Trophoblast cell (in vitro differentiated cells and primary cell): ENCODE measurements at regions not wholly inside any gene's neighbourhood (a gene's known extent, or its start where the extent isn't known, plus 50 kb on each side); places are given as distances from the start of the nearest gene placed in this dataset.

ENCODE experiments used
- DNase-seq, 2 donors: peaks; one replicate each; pipeline ENCODE4 v3.0.0-alpha.2; 2016
- H2AFZ ChIP-seq: 2 replicates; pipeline ENCODE4 v1.6.1; 2013; ENCODE audit warnings: low read length, moderate library complexity, mild to moderate bottlenecking; ENCODE audit not compliant: insufficient read depth, poor library complexity
- H2AK5ac ChIP-seq: 2 replicates; pipeline ENCODE4 v1.6.1; 2013; ENCODE audit warnings: mild to moderate bottlenecking, low read length
- H2BK120ac ChIP-seq: 2 replicates; pipeline ENCODE4 v1.6.1; 2013; ENCODE audit warnings: low read length, mild to moderate bottlenecking, moderate library complexity; ENCODE audit not compliant: insufficient read depth, poor library complexity
- H2BK12ac ChIP-seq: 2 replicates; pipeline ENCODE4 v1.6.1; 2013; ENCODE audit warnings: mild to moderate bottlenecking, low read length, moderate library complexity
- H2BK5ac ChIP-seq: 2 replicates; pipeline ENCODE4 v1.6.1; 2013; ENCODE audit warnings: low read length, low read depth, moderate library complexity, mild to moderate bottlenecking; ENCODE audit not compliant: poor library complexity
- H3K14ac ChIP-seq: 2 replicates; pipeline ENCODE4 v1.6.1; 2013; ENCODE audit warnings: mild to moderate bottlenecking, low read length
- H3K18ac ChIP-seq: 2 replicates; pipeline ENCODE4 v1.6.1; 2013; ENCODE audit warnings: mild to moderate bottlenecking, low read length
- H3K23ac ChIP-seq: 2 replicates; pipeline ENCODE4 v1.6.1; 2013; ENCODE audit warnings: low read length
- H3K27ac ChIP-seq: 2 replicates; pipeline ENCODE4 v1.5.1; 2013; ENCODE audit warnings: low read depth, mild to moderate bottlenecking, inconsistent platforms, low read length, moderate library complexity
- H3K27me3 ChIP-seq: 2 replicates; pipeline ENCODE4 v1.6.1; 2013; ENCODE audit warnings: inconsistent platforms, mild to moderate bottlenecking, low read length, moderate library complexity; ENCODE audit not compliant: insufficient read depth
- H3K36me3 ChIP-seq, 2 experiments: 1 replicate in 1 of 2; 2 replicates in 1 of 2; pipeline ENCODE4 v1.6.1; 2013; ENCODE audit warnings: low read length in 2 of 2, mild to moderate bottlenecking in 2 of 2, moderate library complexity in 1 of 2; ENCODE audit not compliant: insufficient read depth in 2 of 2, control insufficient read depth in 1 of 2
- H3K4ac ChIP-seq: 2 replicates; pipeline ENCODE4 v1.6.1; 2013; ENCODE audit warnings: low read depth, mild to moderate bottlenecking, low read length, moderate library complexity
- H3K4me1 ChIP-seq, 2 experiments: 1 replicate in 1 of 2; 2 replicates in 1 of 2; pipeline ENCODE4 v1.6.1; 2013; ENCODE audit warnings: low read length in 2 of 2, mild to moderate bottlenecking in 2 of 2, moderate library complexity in 1 of 2; ENCODE audit not compliant: insufficient read depth in 2 of 2, control insufficient read depth in 1 of 2
- H3K4me2 ChIP-seq: 2 replicates; pipeline ENCODE4 v1.6.1; 2013; ENCODE audit warnings: inconsistent platforms, mild to moderate bottlenecking, low read length, moderate library complexity
- H3K4me3 ChIP-seq: 2 replicates; pipeline ENCODE4 v1.5.1; 2013; ENCODE audit warnings: mild to moderate bottlenecking, low read depth, low read length, inconsistent platforms
- H3K79me1 ChIP-seq: one replicate; pipeline ENCODE4 v1.6.1; 2013; ENCODE audit warnings: low read length
- H3K79me2 ChIP-seq: 2 replicates; pipeline ENCODE4 v1.6.1; 2013; ENCODE audit warnings: low read length, mild to moderate bottlenecking; ENCODE audit not compliant: control insufficient read depth, insufficient read depth, poor library complexity
- H3K9ac ChIP-seq: 2 replicates; pipeline ENCODE4 v1.6.1; 2013; ENCODE audit warnings: mild to moderate bottlenecking, low read length
- H3K9me3 ChIP-seq: 2 replicates; pipeline ENCODE4 v1.6.1; 2013; ENCODE audit warnings: low read depth, mild to moderate bottlenecking, control low read depth, inconsistent platforms, low read length; ENCODE audit not compliant: insufficient read depth
- H4K12ac ChIP-seq: 2 replicates; pipeline ENCODE4 v1.6.1; 2013; ENCODE audit warnings: low read depth, mild to moderate bottlenecking, low read length, moderate library complexity
- H4K8ac ChIP-seq: 2 replicates; pipeline ENCODE4 v1.6.1; 2013; ENCODE audit warnings: low read depth, mild to moderate bottlenecking, low read length, moderate library complexity
- H4K91ac ChIP-seq: one replicate; pipeline ENCODE4 v1.6.1; 2013; ENCODE audit warnings: low read depth, mild to moderate bottlenecking, low read length, moderate library complexity
- WGBS: extraction: QIAGEN DNeasy Blood & Tissue Kit; methylation state at CpG from one replicate; pipeline ENCODE4 v1.1.7; 2013; ENCODE audit warnings: missing lambda C conversion rate; ENCODE audit not compliant: insufficient read length, insufficient coverage; ENCODE audit errors: extremely low coverage; 5-methylcytosine and 5-hydroxymethylcytosine counted together

DNA sequence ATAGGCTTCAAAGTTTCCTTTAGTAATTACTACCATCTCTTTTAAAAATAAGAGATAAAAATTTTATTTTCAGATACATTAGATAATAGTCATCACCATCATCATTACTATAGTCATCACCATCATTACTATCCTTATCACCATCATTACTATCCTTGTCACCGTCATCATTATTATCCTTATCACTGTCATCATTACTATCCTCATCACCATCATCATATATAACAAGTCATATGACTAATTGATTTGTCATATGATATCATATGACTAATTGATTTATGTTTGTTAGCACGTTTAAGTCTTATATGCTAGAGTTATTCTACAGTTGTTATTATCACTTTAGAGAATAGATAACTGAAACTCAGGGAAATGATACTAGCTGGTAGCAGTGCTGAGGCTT is 382.1 kb upstream of the CDH18 start:
- Histone ChIP-seq H4K12ac (no peak overlapping the region), H4K91ac (no peak overlapping the region), H2AFZ (no peak overlapping the region), H3K79me2 (no peaks in the 10 kb centered on the region), H2AK5ac (no peak overlapping the region), H2BK120ac (no peak overlapping the region), H3K9ac (no peak overlapping the region), H2BK5ac (no peak overlapping the region), H2BK12ac (no peak overlapping the region), H3K14ac (no peak overlapping the region), H3K23ac (no peak overlapping the region), H3K36me3 (no peaks in the 10 kb centered on the region), H3K4me1 (no peaks in the 10 kb centered on the region), H3K4ac (no peak overlapping the region), H3K27me3 (no peaks in the 10 kb centered on the region), H3K27ac (no peak overlapping the region), H3K4me2 (no peak overlapping the region), H3K79me1 (no peaks in the 10 kb centered on the region), H3K4me3 (no peak overlapping the region), H4K8ac (no peak overlapping the region), H3K18ac (no peak overlapping the region), H3K9me3 (no peaks in the 10 kb centered on the region)
- no peak for DNase-seq
- WGBS, result no CpG with 5 or more reads among the region's 2 CpGs

DNA sequence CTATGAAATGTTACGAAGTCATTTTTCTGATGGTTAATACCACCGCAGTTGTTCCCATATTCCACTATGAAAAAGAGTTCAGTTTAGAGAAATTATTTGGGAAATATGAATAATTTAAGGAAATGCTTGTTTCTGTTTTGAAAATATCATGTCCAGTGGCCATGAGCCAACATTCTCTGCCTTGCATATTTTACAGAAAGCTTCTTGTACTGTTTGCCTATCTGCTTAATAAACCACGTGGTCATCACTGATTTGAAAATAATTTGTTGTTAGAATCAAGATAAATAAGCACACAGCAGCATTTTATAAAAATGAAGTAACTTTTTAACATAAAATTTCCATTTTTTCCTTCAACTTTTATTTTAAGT is 381.5 kb upstream of the CDH18 start:
- Histone ChIP-seq H3K27ac (no peak overlapping the region), H4K91ac (no peak overlapping the region), H2BK5ac (no peak overlapping the region), H4K12ac (no peak overlapping the region), H3K4me2 (no peak overlapping the region), H3K36me3 (no peaks in the 10 kb centered on the region), H3K9ac (no peak overlapping the region), H3K79me1 (no peaks in the 10 kb centered on the region), H2AK5ac (no peak overlapping the region), H2AFZ (no peak overlapping the region), H3K4ac (no peak overlapping the region), H3K14ac (no peak overlapping the region), H3K79me2 (no peaks in the 10 kb centered on the region), H4K8ac (no peak overlapping the region), H3K23ac (no peak overlapping the region), H3K4me3 (no peak overlapping the region), H2BK120ac (no peak overlapping the region), H2BK12ac (no peak overlapping the region), H3K18ac (no peak overlapping the region), H3K27me3 (no peaks in the 10 kb centered on the region), H3K4me1 (no peaks in the 10 kb centered on the region), H3K9me3 (no peaks in the 10 kb centered on the region)
- no CpG with 5 or more reads among the region's 3 CpGs for WGBS
- DNase-seq, result no peak

DNA sequence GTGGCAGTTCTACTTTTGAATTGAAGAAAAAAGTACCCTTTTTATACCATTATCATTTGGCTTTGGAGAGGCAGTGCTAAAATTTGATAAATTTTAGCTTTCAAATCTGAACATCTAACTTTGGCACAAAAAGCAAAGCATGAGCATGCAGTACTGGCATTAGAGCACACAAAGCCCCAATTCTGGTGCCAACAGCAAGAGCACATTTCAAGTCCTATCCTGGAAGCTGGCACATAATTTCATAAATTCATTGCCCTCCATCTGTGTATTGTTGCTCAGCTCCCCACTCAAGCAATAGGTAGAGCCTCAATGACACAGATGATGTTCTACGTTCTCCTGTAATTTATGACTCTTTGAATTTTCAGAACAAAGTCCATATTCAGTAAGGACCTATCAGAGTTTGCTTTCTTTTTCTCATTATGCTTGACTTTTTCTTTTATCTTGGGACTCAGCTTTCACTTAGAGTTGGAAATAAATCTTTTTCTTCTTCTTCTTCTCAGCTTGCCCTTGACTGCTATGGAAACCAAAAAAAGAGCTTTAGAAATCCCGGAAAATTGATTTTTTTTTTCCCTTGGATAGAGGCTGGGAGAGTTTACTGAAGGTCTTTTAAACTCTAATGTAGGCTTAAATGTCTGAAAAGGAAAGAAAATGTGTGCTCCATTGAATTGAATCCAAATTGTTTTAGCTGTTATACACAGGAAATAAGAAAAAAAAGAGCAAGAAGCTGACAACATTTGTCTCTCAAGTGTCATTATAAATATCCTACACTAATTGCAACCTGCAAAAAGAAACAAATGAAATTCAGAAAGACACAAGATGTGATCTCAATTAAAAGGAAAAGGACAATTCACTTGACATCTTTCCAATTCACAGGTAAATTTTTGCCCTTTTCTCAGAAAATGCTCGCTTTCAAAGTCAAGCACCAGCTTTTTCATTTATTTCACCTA is 380.8 kb upstream of the CDH18 start:
- Histone ChIP-seq H2BK5ac (no peak overlapping the region), H3K23ac (no peak overlapping the region), H3K79me1 (no peaks in the 10 kb centered on the region), H3K9me3 (no peaks in the 10 kb centered on the region), H4K12ac (no peak overlapping the region), H4K8ac (no peak overlapping the region), H3K18ac (no peak overlapping the region), H3K4me1 (no peaks in the 10 kb centered on the region), H3K79me2 (no peaks in the 10 kb centered on the region), H3K4me3 (no peak overlapping the region), H3K4ac (no peak overlapping the region), H3K9ac (no peak overlapping the region), H3K27ac (no peak overlapping the region), H3K36me3 (no peaks in the 10 kb centered on the region), H4K91ac (no peak overlapping the region), H2AK5ac (no peak overlapping the region), H2BK120ac (no peak overlapping the region), H3K14ac (no peak overlapping the region), H2AFZ (no peak overlapping the region), H2BK12ac (no peak overlapping the region), H3K4me2 (no peak overlapping the region), H3K27me3 (no peaks in the 10 kb centered on the region)
- no peak for DNase-seq
- no CpG with 5 or more reads among the region's 3 CpGs for WGBS

DNA sequence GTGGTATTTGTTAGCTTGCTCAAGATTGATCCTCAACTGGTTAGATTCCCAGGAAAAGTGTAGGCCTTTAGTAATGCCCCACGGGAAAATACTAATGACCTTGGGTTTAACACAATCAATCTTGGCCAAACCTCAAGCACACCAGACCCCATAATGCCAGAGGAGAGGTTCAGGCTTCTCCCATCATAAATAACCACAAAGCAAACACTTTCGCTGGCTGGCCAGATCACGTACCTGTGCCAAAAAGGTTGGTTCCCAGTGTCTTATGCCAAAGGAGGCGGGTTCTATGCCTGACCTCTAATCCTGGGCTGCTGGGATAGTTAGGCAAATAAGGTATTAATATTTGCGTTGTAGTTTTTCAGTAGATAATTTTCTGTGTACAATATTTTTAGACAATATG is 379.2 kb upstream of the CDH18 start:
- Histone ChIP-seq H3K4me1 (no peaks in the 10 kb centered on the region), H3K9ac (no peak overlapping the region), H2AFZ (no peak overlapping the region), H2BK120ac (no peak overlapping the region), H3K23ac (no peak overlapping the region), H3K79me1 (no peaks in the 10 kb centered on the region), H3K4me2 (no peak overlapping the region), H4K8ac (no peak overlapping the region), H4K12ac (no peak overlapping the region), H4K91ac (no peak overlapping the region), H3K79me2 (no peaks in the 10 kb centered on the region), H3K27ac (no peak overlapping the region), H2BK12ac (no peak overlapping the region), H3K4me3 (no peak overlapping the region), H3K36me3 (no peaks in the 10 kb centered on the region), H3K27me3 (no peaks in the 10 kb centered on the region), H3K4ac (no peak overlapping the region), H2AK5ac (no peak overlapping the region), H3K14ac (no peak overlapping the region), H2BK5ac (no peak overlapping the region), H3K18ac (no peak overlapping the region), H3K9me3 (no peaks in the 10 kb centered on the region)
- WGBS, result no CpG with 5 or more reads among the region's 5 CpGs
- DNase-seq, result no peak
